HG03342 (cell line): ENCODE measurements at regions not wholly inside any gene's neighbourhood (a gene's known extent, or its start where the extent isn't known, plus 50 kb on each side); places are given as distances from the start of the nearest gene placed in this dataset.

Source experiments
- ATAC-seq: cut with Tn5 transposase; IDR thresholded peaks from one replicate; pipeline ENCODE4 v1.9.1; 2021; ENCODE audit warnings: mild to moderate bottlenecking, moderate library complexity; ENCODE audit not compliant: unreplicated experiment

GRCh38 chr2:23091019-23091418, 294.0 kb upstream of the KLHL29 start:
- no peak for ATAC-seq

GRCh38 chr2:23091900-23092299, 293.1 kb upstream of the KLHL29 start:
- no peak for ATAC-seq

GRCh38 chr2:23092831-23093230, 292.1 kb upstream of the KLHL29 start:
- no peak for ATAC-seq

- no peak for ATAC-seq
Observed at GRCh38 chr2:23093513-23093912, 291.5 kb upstream of the KLHL29 start.

- ATAC-seq, result no peak
Observed at GRCh38 chr2:23096906-23097602, 287.9 kb upstream of the KLHL29 start.

- no peak for ATAC-seq
Observed at GRCh38 chr2:23100406-23100805, 284.6 kb upstream of the KLHL29 start.

GRCh38 chr2:23106242-23106785, 278.7 kb upstream of the KLHL29 start:
- no peak for ATAC-seq

GRCh38 chr2:23107327-23107941, 277.5 kb upstream of the KLHL29 start:
- no peak for ATAC-seq

- no peak for ATAC-seq
Observed at GRCh38 chr2:23111263-23111662, 273.7 kb upstream of the KLHL29 start.

- ATAC-seq, result no peak
Observed at GRCh38 chr2:23112517-23112916, 272.5 kb upstream of the KLHL29 start.

- no peak for ATAC-seq
Observed at GRCh38 chr2:23114299-23114698, 270.7 kb upstream of the KLHL29 start.

GRCh38 chr2:23118313-23118712, 266.7 kb upstream of the KLHL29 start:
- no peak for ATAC-seq

- no peak for ATAC-seq
Observed at GRCh38 chr2:23118894-23119293, 266.1 kb upstream of the KLHL29 start.

GRCh38 chr2:23120161-23120560, 264.8 kb upstream of the KLHL29 start:
- ATAC-seq, result no peak

- no peak for ATAC-seq
Observed at GRCh38 chr2:23121968-23122648, 262.9 kb upstream of the KLHL29 start.

- no peak for ATAC-seq
Observed at GRCh38 chr2:23122681-23123215, 262.2 kb upstream of the KLHL29 start.

- ATAC-seq, result no peak
Observed at GRCh38 chr2:23123686-23124085, 261.3 kb upstream of the KLHL29 start.

- no peak for ATAC-seq
Observed at GRCh38 chr2:23124214-23124750, 260.7 kb upstream of the KLHL29 start.

- ATAC-seq, result no peak
Observed at GRCh38 chr2:23127465-23127864, 257.5 kb upstream of the KLHL29 start.

GRCh38 chr2:23128684-23129292, 256.2 kb upstream of the KLHL29 start:
- ATAC-seq, result no peak

GRCh38 chr2:23131066-23131575, 253.9 kb upstream of the KLHL29 start:
- no peak for ATAC-seq
